Peyer's patch (tissue), 4 donors: ENCODE measurements at regions not wholly inside any gene's neighbourhood (a gene's known extent, or its start where the extent isn't known, plus 50 kb on each side); places are given as distances from the start of the nearest gene placed in this dataset.

Source experiments
- POLR2A ChIP-seq, 2 donors: fragments of 450-650 bp; IDR thresholded peaks; one replicate each; pipeline ENCODE4 v1.5.1; 2017; ENCODE audit warnings: antibody characterized with exemption in 2 of 2, mild to moderate bottlenecking in 2 of 2, moderate library complexity in 2 of 2
- TF ChIP-seq, protein P1 (sequence below), 6 experiments: fragments of 450-650 bp in 4 of 6; fragments of 200-600 bp in 2 of 6; sonication (generic) in 1 of 6; IDR thresholded peaks; one replicate each; pipeline ENCODE4 v1.5.1; 2017 to 2019; ENCODE audit warnings: antibody characterized with exemption in 6 of 6, mild to moderate bottlenecking in 3 of 6, moderate library complexity in 1 of 6

DNA sequence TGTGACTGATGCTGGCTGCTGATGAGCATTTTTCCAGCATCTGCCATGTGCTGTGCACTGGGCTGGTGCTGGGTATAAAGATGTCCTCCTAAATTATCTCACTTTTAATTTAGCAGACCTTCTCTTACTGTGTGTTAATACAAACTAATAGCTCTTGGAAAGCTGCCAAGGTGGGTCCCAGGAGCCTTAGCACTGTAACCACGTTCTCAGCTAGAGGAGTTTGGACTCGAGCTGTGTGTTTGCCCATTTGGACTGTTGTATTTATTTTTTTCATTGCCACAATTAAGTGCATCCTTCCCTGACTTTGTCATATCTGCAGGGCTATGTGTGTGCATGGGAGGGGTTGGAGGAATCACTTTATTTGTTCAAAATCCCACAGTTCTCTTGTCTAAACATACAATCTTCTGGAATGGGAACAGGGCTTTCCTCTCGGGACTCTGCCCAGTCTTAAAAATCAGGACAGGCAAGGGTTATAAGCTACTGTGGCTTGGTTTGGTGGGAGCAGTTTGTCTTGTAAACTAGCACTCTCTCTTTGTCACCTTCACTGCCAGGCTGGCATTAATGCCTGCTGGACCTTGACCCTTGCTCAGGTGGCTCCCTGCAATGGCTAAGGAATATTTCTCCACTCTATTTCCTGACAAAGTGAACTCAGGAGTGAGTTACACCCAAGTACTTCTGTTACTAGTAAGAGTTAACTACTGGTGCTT, 129.7 kb upstream of the MGAT5 start:
- TF ChIP-seq, protein P1, sequence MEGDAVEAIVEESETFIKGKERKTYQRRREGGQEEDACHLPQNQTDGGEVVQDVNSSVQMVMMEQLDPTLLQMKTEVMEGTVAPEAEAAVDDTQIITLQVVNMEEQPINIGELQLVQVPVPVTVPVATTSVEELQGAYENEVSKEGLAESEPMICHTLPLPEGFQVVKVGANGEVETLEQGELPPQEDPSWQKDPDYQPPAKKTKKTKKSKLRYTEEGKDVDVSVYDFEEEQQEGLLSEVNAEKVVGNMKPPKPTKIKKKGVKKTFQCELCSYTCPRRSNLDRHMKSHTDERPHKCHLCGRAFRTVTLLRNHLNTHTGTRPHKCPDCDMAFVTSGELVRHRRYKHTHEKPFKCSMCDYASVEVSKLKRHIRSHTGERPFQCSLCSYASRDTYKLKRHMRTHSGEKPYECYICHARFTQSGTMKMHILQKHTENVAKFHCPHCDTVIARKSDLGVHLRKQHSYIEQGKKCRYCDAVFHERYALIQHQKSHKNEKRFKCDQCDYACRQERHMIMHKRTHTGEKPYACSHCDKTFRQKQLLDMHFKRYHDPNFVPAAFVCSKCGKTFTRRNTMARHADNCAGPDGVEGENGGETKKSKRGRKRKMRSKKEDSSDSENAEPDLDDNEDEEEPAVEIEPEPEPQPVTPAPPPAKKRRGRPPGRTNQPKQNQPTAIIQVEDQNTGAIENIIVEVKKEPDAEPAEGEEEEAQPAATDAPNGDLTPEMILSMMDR (IDR thresholded peaks at IDR 0.05), result no peak
- no peak for TF ChIP-seq POLR2A (IDR thresholded peaks at IDR 0.05)
